GM21717 (cell line): ENCODE measurements at regions not wholly inside any gene's neighbourhood (a gene's known extent, or its start where the extent isn't known, plus 50 kb on each side); places are given as distances from the start of the nearest gene placed in this dataset.
A peak's percentile ranks its signal among the peaks of the same experiment; 100 is the strongest.

Experiments used
- ATAC-seq: cut with Tn5 transposase; IDR thresholded peaks from one replicate; pipeline ENCODE4 v1.9.1; 2021; ENCODE audit warnings: mild to moderate bottlenecking, moderate library complexity; ENCODE audit not compliant: unreplicated experiment

- peak; percentile 8 for ATAC-seq
These were observed 87.4 kb downstream of the CHST2 start for GRCh38 chr3:143206955-143207337.

GRCh38 chr3:143207338-143207961 is 87.9 kb downstream of the CHST2 start:
- ATAC-seq, result peak; percentile 78

- no peak for ATAC-seq
These were observed 89.6 kb downstream of the CHST2 start for GRCh38 chr3:143208976-143209714.

GRCh38 chr3:143209715-143210059 is 90.1 kb downstream of the CHST2 start:
- ATAC-seq, result no peak

GRCh38 chr3:143210141-143210540 is 90.6 kb downstream of the CHST2 start:
- no peak for ATAC-seq

- no peak for ATAC-seq
These were observed 95.5 kb downstream of the CHST2 start for GRCh38 chr3:143215059-143215458.
